ENCODE measurements at regions not wholly inside any gene's neighbourhood (a gene's known extent, or its start where the extent isn't known, plus 50 kb on each side); places are given as distances from the start of the nearest gene placed in this dataset.

- Histone ChIP-seq H3K27me3 (no peaks in the 10 kb centered on the region), H3K9me3 (no peaks in the 10 kb centered on the region), H3K36me3 (no peaks in the 10 kb centered on the region), H3K4me3 (no peak overlapping the region), H3K4me1 (no peaks in the 10 kb centered on the region), H3K27ac (no peak overlapping the region)
- WGBS, result 82% methylated on average over 4 of the region's 4 CpGs
- TF ChIP-seq EP300 (IDR thresholded peaks at IDR 0.05), result no peak
- TF ChIP-seq POLR2A (IDR thresholded peaks at IDR 0.05), result no peak
- TF ChIP-seq CTCF (IDR thresholded peaks at IDR 0.05), result no peak
- TF ChIP-seq POLR2AphosphoS5 (IDR thresholded peaks at IDR 0.05), result no peak
- no peak for DNase-seq (ENCODE audit: low spot score in 2 of 2)
Observed at GRCh38 chr6:82608781-82609180, 245.2 kb downstream of the TPBG start.

DNA sequence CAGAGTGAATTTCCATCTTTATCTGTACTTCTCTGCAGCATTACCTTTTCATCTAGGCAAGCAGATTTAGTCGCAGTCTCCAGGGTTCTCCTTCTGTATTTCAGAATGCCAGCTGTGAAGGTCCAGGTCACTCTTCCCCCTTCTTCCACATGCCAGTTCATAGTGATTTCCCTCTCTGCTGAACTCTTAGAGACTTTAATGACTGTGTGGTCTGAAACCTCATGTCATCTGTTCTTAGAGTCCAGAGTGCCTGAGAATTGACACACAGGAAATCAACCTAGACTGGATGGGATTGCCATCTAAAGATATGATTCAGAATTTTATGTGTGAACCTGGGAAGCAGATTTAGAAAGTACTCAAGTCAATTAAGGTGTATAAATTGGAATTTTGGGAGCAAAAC is 248.1 kb downstream of the TPBG start:
- Histone ChIP-seq H3K9me3 (no peaks in the 10 kb centered on the region), H3K27me3 (no peaks in the 10 kb centered on the region), H3K27ac (no peak overlapping the region), H3K4me1 (no peaks in the 10 kb centered on the region), H3K36me3 (no peaks in the 10 kb centered on the region), H3K4me3 (no peak overlapping the region)
- 93% methylated on average over 1 of the region's 1 CpG for WGBS
- no peak for TF ChIP-seq CTCF (IDR thresholded peaks at IDR 0.05)
- TF ChIP-seq EP300 (IDR thresholded peaks at IDR 0.05), result no peak
- no peak for TF ChIP-seq POLR2A (IDR thresholded peaks at IDR 0.05)
- no peak for TF ChIP-seq POLR2AphosphoS5 (IDR thresholded peaks at IDR 0.05)
- no peak for DNase-seq (ENCODE audit: low spot score in 2 of 2)

DNA sequence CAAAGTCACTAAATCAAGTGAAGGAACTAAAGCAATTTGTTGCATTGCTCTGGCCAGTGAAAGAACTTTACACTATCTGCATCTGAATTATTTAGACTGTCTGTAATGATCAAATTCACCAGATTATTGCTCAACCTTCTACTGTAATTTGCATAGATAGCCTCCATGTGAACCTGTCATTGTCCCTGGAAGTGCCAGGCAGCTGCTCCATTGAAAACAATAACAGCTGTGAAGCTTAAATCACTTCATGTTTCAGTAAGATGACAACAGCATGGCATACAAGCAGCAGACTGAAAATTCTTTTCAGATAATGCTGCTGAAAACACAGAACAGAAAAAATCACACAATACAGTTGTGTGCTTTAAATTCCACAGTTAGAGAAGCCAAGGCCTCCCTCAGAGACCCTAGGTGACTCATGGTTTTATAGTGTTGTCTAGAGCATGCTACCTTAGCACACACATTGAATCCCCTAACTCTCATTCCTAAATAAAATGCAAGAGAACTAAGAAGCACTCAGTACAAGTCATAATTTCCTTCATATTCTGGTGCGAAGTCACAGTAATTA is 248.9 kb downstream of the TPBG start:
- no peak overlapping the region for H3K27ac ChIP-seq
- WGBS, result 97% methylated on average over 1 of the region's 1 CpG
- TF ChIP-seq POLR2AphosphoS5 (IDR thresholded peaks at IDR 0.05), result no peak
- no peak for TF ChIP-seq POLR2A (IDR thresholded peaks at IDR 0.05)
- no peak for TF ChIP-seq CTCF (IDR thresholded peaks at IDR 0.05)
- TF ChIP-seq EP300 (IDR thresholded peaks at IDR 0.05), result no peak

DNA sequence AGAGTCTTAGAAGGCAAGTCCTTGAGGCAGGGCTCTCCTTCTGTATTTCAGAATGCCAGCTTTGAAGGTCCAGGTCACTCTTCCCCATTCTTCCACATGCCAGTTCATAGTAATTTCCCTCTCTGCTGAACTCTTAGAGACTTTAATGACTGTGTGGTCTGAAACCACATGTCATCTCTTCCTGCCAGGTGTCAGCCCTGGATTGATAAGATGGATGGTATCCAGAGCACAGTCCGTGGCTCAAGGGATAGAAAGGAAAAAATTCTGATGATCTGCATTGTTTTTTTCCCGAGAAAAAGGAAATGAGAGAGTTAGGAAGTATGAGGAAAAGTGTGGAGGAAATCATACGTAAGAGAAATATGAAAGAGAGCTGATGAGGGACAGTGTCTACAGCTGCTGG is 250.9 kb downstream of the TPBG start:
- no peak overlapping the region for H3K27ac ChIP-seq
- WGBS, result 61% methylated on average over 3 of the region's 3 CpGs
- H3K9me3 ChIP-seq, result no peaks in the 10 kb centered on the region
- DNase-seq (ENCODE audit: low spot score in 2 of 2), result no peak
- no peaks in the 10 kb centered on the region for H3K27me3 ChIP-seq
- H3K36me3 ChIP-seq, result no peaks in the 10 kb centered on the region
- H3K4me3 ChIP-seq, result no peak overlapping the region
- no peaks in the 10 kb centered on the region for H3K4me1 ChIP-seq
- TF ChIP-seq EP300 (IDR thresholded peaks at IDR 0.05), result no peak
- no peak for TF ChIP-seq POLR2A (IDR thresholded peaks at IDR 0.05)
- TF ChIP-seq CTCF (IDR thresholded peaks at IDR 0.05), result no peak
- TF ChIP-seq POLR2AphosphoS5 (IDR thresholded peaks at IDR 0.05), result no peak

More for the DNA sequence above, 248.9 kb downstream of the TPBG start:
- Histone ChIP-seq H3K4me3 (no peak overlapping the region), H3K27me3 (no peaks in the 10 kb centered on the region), H3K9me3 (no peaks in the 10 kb centered on the region), H3K4me1 (no peaks in the 10 kb centered on the region), H3K36me3 (no peaks in the 10 kb centered on the region)
- no peak for DNase-seq (ENCODE audit: low spot score in 2 of 2)

DNA sequence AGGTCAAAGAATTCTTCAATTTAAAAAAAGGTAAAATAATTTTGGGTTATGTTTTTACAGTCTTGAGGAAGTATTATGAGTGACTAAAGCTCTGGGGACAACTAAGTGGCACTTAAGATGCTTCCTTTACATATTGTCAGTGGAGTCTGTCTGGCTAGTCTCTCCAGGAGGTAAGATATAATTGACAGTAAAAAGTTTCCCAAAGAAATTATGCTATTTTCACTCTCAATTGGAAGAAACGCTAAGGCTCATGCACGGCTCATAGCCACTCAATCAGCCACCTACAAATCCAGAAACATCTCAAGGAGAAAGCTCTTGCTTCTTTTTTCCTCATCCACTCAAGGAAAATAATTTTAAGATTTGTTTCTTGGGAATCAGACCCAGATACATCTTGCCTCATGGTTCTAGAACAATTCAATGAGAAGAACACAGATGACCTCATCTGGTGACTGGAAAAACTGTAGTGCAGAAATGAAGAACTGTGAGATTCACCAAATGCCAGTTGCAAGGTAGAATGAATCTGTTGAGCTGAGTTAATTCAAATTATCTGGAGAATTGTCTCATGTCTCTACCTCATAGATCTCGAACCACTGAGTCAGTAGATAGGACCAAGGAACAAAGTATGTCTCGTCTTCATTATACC is 252.9 kb downstream of the TPBG start:
- no peak overlapping the region for H3K4me3 ChIP-seq

More for the DNA sequence above, 252.9 kb downstream of the TPBG start:
- Histone ChIP-seq H3K27me3 (no peaks in the 10 kb centered on the region), H3K27ac (no peak overlapping the region), H3K9me3 (no peaks in the 10 kb centered on the region), H3K4me1 (no peaks in the 10 kb centered on the region), H3K36me3 (no peaks in the 10 kb centered on the region)
- TF ChIP-seq EP300 (IDR thresholded peaks at IDR 0.05) (no peak), CTCF (IDR thresholded peaks at IDR 0.05) (no peak), POLR2AphosphoS5 (IDR thresholded peaks at IDR 0.05) (no peak), POLR2A (IDR thresholded peaks at IDR 0.05) (no peak)
- DNase-seq (ENCODE audit: low spot score in 2 of 2), result no peak
- 68% methylated on average over 4 of the region's 4 CpGs for WGBS

All from suprapubic skin (tissue), 4 donors.